Activated T-cell treated with anti-CD3 and anti-CD28 coated beads, Interleukin-2, amount 50 U/mL, for 1 hour (primary cell): ENCODE measurements at regions not wholly inside any gene's neighbourhood (a gene's known extent, or its start where the extent isn't known, plus 50 kb on each side); places are given as distances from the start of the nearest gene placed in this dataset.
A peak's percentile ranks its signal among the peaks of the same experiment; 100 is the strongest.
"Not testable (repeated sequence)": the region's sequence is repeated elsewhere in the genome, so short reads cannot be mapped to it uniquely, and the experiment has no call there.

ENCODE experiments used
- DNase-seq: peaks from one replicate; pipeline ENCODE4 v3.0.0-alpha.2; 2020

DNA sequence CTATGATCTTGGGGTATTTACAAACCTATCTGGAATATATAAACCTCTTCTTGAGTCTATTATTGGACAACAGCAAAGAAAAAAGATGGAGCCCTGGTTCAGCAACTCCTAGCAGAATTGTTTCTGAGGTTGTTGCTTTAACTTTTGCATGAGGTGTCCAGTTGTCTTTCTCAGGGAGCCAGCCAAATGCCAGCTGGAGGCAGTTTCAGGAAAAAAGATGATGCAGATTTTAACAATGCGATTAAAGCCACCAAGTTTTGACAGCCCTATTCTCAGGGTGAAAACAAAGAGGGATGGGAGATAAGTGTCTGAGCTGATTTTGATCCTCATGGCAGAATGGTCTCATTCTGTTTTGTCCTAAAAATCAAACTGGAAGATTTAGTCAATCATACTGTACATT lies 181.6 kb upstream of the RASGRP1 start:
- DNase-seq, result no peak

DNA sequence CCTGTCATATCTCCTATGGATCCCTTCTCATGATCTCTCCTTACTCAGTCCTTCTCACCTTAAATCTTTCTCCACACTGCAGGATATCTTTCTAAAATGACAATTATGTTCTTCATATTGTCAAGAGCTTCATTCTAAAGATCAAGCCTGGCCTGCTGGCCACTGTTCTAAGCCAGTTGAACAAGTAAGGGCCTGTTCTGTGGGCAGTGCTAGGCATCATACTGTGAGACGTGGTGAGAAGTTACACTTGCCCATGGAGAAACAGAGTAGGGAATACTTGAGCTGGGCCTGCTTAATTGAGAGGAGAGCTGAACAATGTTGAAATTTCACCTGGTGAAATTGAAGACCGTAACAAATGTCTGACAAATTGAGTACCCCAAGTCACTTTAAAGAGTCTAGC lies 184.1 kb upstream of the RASGRP1 start:
- no peak for DNase-seq

DNA sequence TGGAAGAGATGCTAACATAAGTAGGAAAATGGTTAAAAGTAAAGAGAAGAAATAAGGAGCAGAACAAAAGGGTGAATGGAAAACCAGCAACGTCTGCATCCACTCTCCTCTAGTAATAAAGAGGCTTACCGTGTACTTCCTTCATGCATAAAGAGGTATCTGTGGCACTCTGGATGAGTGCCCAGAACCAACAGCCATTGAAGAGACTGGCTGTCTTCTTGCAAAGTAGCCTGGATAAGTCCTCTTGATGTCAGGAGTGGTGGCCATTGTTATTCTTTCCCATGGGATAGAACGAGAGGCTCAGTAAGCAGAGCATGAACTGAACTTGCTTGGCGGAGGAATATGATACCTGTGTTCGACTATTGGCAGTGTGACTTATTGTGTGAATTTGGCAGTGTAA lies 186.2 kb upstream of the RASGRP1 start:
- no peak for DNase-seq

GRCh38 chr15:38755718-38756117 lies 191.1 kb upstream of the RASGRP1 start:
- no peak for DNase-seq

- DNase-seq, result no peak
These were observed 191.8 kb upstream of the RASGRP1 start for GRCh38 chr15:38756441-38756840.

- DNase-seq, result no peak
These were observed 193.4 kb upstream of the RASGRP1 start for GRCh38 chr15:38758043-38758442.

DNA sequence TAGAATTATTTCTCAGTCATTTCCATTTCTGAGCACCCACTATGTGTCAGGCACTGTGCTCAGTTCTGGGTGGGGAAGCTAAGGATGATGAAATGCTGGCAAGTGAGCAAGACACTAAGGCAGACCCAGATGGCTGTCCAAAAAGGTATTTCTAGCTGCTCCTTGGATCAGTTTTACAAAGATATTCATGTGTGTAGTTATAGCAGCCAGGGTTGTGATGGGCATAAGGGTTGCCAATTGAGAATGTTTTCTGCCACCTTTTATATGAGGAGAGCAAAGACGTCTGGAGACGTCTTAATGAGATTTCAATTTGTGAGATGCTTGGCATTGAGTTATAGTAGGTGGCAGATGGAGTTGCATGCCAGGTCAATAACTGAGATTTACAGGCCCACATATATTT lies 197.1 kb upstream of the RASGRP1 start:
- no peak for DNase-seq

DNA sequence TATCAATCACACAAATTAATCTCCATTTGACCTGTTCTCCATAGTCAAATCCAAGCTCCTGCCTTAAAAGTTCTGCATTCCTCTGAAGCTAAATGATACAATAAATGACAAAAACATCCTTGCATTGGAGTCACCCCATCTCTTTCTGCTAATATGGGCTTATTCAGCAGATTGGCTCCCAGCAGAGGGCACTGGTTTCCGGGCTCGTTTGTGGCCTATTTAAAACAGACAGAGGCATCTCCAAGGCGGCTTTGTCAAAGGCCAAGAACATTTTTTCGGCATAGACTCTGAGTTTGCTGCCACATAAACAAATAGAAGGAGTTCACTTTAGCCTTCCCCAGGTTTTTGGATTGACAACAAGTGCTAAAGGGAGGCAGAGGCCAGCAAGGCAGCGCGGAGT lies 204.4 kb upstream of the RASGRP1 start:
- no peak for DNase-seq

GRCh38 chr15:38769492-38769891 lies 204.9 kb upstream of the RASGRP1 start:
- no peak for DNase-seq

DNA sequence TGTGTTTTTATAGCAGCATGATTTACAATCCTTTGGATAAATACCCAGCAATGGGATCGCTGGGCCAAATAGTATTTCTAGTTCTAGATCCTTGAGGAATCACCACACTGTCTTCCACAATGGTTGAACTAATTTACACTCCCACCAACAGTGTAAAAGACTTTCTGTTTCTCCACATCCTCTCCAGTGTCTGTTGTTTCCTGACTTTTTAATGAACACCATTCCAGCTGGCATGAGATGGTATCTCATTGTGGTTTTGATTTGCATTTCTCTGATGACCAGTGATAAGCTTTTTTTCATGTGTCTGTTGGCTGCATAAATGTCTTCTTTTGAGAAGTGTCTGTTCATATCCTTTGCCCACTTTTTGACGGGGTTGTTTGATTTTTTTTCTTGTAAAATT lies 209.5 kb upstream of the RASGRP1 start:
- not testable (repeated sequence) for DNase-seq

DNA sequence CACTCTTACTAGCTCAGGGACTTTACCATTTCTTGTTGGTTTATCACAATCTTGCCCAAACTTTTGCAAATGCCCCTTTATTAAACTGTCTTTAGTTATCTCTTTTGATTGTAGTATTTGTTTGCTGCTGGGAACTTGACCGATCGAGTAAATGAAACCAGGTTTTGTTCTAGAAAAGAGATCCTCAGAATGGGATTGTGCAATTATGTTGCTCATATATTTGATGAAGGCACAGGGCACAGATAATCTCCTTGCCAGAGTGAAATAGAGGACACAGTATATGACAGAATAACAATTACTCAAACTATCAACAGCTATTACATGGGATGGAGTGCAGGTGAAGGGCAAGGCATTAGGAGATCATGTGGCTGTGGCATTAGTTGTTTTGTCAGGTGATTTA lies 216.6 kb upstream of the RASGRP1 start:
- no peak for DNase-seq

- no peak for DNase-seq
These were observed 217.5 kb upstream of the RASGRP1 start for GRCh38 chr15:38782156-38782555.

- DNase-seq, result no peak
These were observed 224.3 kb upstream of the RASGRP1 start for GRCh38 chr15:38788918-38789317.

- DNase-seq, result no peak
These were observed 225.0 kb upstream of the RASGRP1 start for GRCh38 chr15:38789566-38789965.

- no peak for DNase-seq
These were observed 228.7 kb upstream of the RASGRP1 start for GRCh38 chr15:38793206-38793810.

- DNase-seq, result no peak
These were observed 231.0 kb upstream of the RASGRP1 start for GRCh38 chr15:38795471-38796245.

DNA sequence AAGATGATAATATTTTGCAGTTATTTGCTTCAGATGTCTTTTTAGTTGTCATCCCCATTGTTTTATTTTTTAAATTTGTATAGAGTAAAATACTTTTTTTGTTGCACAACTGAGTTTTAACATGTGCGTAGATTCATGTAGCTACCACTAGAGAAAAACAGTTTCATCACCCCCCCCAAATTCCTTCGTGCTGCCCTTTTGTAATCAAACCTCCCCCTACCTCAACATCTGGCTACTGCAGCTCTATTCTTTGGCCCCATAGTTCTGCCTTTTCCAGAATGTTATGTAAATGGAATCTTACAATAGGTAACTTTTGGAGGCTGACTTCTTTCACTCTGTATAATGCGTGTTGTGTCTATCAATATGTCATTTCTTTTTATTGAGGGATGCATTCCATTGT lies 232.0 kb upstream of the RASGRP1 start:
- no peak for DNase-seq

DNA sequence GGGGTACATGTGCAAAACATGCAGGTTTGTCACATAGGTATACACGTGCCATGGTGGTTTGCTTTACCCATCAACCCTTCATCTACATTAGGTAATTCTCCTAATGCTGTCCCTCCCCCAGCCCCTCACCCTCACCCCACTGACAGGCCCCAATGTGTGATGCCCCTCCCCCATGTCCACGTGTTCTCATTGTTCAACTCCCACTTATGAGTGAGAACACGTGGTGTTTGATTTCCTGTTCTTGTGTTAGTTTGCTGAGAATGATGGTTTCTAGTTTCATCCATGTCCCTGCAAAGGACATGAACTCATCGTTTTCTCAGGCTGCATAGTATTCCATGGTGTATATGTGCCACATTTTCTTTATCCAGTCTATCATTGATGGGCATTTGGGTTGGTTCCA lies 232.9 kb upstream of the RASGRP1 start:
- not testable (repeated sequence) for DNase-seq

DNA sequence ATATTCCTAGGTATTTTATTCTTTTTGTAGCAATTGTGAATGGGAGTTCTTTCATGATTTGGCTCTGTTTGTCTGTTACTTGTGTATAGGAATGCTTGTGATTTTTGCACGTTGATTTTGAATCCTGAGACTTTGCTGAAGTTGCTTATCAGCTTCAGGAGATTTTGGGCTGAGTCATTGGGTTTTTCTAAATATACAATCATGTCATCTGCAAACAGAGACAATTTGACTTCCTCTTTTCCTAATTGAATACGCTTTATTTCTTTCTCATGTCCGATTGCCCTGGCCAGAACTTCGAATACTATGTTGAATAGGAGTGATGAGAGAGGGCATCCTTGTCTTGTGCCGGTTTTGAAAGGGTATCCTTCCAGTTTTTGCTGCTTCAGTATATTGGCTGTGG lies 234.6 kb upstream of the RASGRP1 start:
- not testable (repeated sequence) for DNase-seq

DNA sequence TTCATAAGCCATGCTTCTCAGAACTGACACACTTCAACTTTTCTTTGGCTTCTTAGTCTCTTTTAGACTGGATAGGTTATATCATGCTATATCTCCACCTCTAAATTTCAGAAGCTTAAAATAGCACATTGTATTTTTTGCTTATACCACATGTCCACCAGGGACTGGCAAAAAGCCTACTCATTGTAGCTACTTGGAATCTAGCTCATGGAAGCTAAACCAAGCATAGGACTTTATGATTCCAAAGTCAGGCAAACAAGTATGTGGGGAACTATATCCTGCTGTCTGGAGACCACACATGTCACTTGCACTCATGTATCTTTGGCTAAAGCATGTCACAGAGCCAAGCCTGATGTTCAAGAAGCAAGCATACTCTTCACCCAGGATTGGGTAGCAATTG lies 245.0 kb upstream of the RASGRP1 start:
- DNase-seq, result no peak

- DNase-seq, result no peak
These were observed 246.1 kb upstream of the RASGRP1 start for GRCh38 chr15:38810686-38811085.

- not testable (repeated sequence) for DNase-seq
These were observed 249.6 kb upstream of the RASGRP1 start for GRCh38 chr15:38814254-38814653.

- no peak for DNase-seq
These were observed 250.3 kb upstream of the RASGRP1 start for GRCh38 chr15:38814891-38815290.

- peak; percentile 87 for DNase-seq
These were observed 253.0 kb upstream of the RASGRP1 start for GRCh38 chr15:38817427-38818156.
